ENCODE measurements at regions not wholly inside any gene's neighbourhood (a gene's known extent, or its start where the extent isn't known, plus 50 kb on each side); places are given as distances from the start of the nearest gene placed in this dataset.

DNA sequence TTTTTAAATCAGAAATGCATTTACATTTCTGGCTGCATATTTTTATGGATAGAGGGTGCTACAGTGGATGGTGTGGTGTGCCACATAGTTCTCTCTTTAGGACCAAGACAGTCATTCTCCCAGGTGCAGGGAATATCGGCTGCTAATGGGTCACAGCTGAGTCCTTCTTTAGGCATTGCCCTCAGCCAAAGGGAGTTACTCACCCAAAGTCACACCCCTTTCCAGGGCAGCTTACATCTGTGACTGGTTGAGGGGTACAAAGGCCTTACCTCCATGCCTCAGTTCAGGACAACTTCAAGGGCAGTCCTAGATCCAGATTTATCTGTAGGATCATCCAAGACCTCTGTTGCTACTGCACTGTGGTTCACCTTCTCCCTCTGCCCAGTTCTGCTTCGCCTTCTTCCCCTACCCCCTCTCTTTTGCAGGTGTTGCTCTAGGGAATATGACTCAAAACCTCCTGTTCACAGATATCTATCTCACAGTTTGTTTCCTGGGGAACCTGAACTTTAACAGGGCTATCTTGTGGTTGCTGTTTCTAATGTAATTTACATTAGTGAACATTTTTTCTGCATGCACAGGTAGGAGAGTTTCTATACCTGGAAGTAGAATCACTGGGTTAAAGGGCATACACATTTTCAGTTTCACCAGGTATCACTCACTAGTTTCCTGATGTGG is 413.9 kb downstream of the RPS6KC1 start:
- no peaks in the 10 kb centered on the region for H3K9me2 ChIP-seq (replicated peaks; ENCODE audit: insufficient read depth, low read length)
- no peaks in the 10 kb centered on the region for H3K36me3 ChIP-seq (replicated peaks; ENCODE audit: insufficient read depth, low read length)
- no peak overlapping the region for H2AFZ ChIP-seq (ENCODE audit: low read length)
- TF ChIP-seq EZH2phosphoT487 (IDR thresholded peaks at IDR 0.05; ENCODE audit: low read length) (no peak), EZH2 (optimal IDR thresholded peaks at IDR 0.05; ENCODE audit: low read depth, low read length) (no peak)
- TF ChIP-seq, protein P1, sequence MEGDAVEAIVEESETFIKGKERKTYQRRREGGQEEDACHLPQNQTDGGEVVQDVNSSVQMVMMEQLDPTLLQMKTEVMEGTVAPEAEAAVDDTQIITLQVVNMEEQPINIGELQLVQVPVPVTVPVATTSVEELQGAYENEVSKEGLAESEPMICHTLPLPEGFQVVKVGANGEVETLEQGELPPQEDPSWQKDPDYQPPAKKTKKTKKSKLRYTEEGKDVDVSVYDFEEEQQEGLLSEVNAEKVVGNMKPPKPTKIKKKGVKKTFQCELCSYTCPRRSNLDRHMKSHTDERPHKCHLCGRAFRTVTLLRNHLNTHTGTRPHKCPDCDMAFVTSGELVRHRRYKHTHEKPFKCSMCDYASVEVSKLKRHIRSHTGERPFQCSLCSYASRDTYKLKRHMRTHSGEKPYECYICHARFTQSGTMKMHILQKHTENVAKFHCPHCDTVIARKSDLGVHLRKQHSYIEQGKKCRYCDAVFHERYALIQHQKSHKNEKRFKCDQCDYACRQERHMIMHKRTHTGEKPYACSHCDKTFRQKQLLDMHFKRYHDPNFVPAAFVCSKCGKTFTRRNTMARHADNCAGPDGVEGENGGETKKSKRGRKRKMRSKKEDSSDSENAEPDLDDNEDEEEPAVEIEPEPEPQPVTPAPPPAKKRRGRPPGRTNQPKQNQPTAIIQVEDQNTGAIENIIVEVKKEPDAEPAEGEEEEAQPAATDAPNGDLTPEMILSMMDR (IDR thresholded peaks at IDR 0.05; ENCODE audit: low read length): no peak
- H3K4me3 ChIP-seq (ENCODE audit: low read length): no peak overlapping the region
- H3F3A ChIP-seq (ENCODE audit: insufficient read depth, low read length): peaks cover 7% of the 10 kb centered on the region; the same call in 1 of the 2 replicates
- H3K4me2 ChIP-seq (ENCODE audit: low read depth, low read length): peak overlapping the region; percentile 14; the same call in 1 of the 2 replicates
- DNase-seq: peak; percentile 74
- peak overlapping the region; percentile 56; the same call in 1 of the 2 replicates for H3K27ac ChIP-seq (ENCODE audit: low read length)
- no peak overlapping the region for H3K9ac ChIP-seq (ENCODE audit: low read length)
- H3K4me1 ChIP-seq (ENCODE audit: low read length): peaks cover 27% of the 10 kb centered on the region
- no peaks in the 10 kb centered on the region for H3K9me3 ChIP-seq (replicated peaks; ENCODE audit: insufficient read depth, low read length)
- H3K27me3 ChIP-seq (replicated peaks; ENCODE audit: insufficient read depth, low read length): no peaks in the 10 kb centered on the region
- no peaks in the 10 kb centered on the region for H3K79me2 ChIP-seq (ENCODE audit: low read length)
- no peaks in the 10 kb centered on the region for H4K20me1 ChIP-seq (ENCODE audit: insufficient read depth, low read length)

DNA sequence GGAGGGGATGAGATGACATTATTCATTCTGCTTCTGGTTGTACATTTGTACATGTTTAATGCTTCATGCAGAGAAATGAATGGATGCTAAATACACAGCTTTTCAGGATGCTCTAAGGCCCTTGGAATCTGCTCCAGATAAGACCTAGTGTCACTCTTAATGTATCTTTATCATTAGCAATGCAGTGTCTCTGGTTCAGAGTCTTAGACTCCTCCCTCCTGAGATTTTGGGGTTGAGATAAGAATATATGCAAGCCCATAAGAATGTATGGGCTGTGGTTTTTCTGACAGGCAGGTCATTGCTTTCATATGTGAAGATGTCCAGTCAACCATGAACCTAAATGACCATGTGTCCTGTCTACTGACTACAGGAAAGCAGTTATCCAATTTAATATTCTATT is 415.5 kb downstream of the RPS6KC1 start:
- Histone ChIP-seq H3K36me3 (replicated peaks; ENCODE audit: insufficient read depth, low read length) (no peaks in the 10 kb centered on the region), H4K20me1 (ENCODE audit: insufficient read depth, low read length) (no peaks in the 10 kb centered on the region), H2AFZ (ENCODE audit: low read length) (no peak overlapping the region), H3K4me2 (ENCODE audit: low read depth, low read length) (0 out of 2 replicates have a peak overlapping the region, but pooled peaks have one; percentile 3), H3K9me2 (replicated peaks; ENCODE audit: insufficient read depth, low read length) (no peaks in the 10 kb centered on the region), H3K9ac (ENCODE audit: low read length) (no peak overlapping the region), H3K27me3 (replicated peaks; ENCODE audit: insufficient read depth, low read length) (no peaks in the 10 kb centered on the region), H3K4me1 (ENCODE audit: low read length) (peaks cover 27% of the 10 kb centered on the region), H3K9me3 (replicated peaks; ENCODE audit: insufficient read depth, low read length) (no peaks in the 10 kb centered on the region), H3K27ac (ENCODE audit: low read length) (no peak overlapping the region), H3K79me2 (ENCODE audit: low read length) (no peaks in the 10 kb centered on the region), H3F3A (ENCODE audit: insufficient read depth, low read length) (peaks cover 7% of the 10 kb centered on the region; the same call in 1 of the 2 replicates), H3K4me3 (ENCODE audit: low read length) (no peak overlapping the region)
- DNase-seq: peak; percentile 28
- TF ChIP-seq EZH2 (optimal IDR thresholded peaks at IDR 0.05; ENCODE audit: low read depth, low read length) (no peak), EZH2phosphoT487 (IDR thresholded peaks at IDR 0.05; ENCODE audit: low read length) (no peak)
- TF ChIP-seq, protein P1 (IDR thresholded peaks at IDR 0.05; ENCODE audit: low read length): no peak

DNA sequence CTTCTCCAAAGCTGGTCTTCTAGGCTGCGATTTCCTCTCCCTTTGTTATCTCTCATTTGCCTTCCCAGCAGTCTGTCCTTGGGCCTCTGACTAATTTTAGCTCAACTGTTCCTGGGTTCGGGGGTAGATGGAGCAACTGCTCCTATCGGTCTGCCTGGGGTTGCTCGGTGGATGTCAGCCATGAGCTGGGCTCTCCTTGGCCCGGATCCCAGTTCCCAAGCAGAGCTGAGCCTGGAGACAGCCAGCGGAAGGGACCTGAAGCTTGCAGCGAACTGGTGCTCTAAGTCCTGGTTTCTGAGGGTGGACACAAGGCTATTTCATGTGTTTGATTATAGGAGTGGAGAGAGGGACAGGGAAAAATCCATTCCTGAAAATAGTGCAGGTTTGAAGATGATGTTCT is 423.0 kb downstream of the RPS6KC1 start:
- Histone ChIP-seq H2AFZ (ENCODE audit: low read length) (no peak overlapping the region), H3K36me3 (replicated peaks; ENCODE audit: insufficient read depth, low read length) (no peaks in the 10 kb centered on the region), H3K4me1 (ENCODE audit: low read length) (no peaks in the 10 kb centered on the region), H3K79me2 (ENCODE audit: low read length) (no peaks in the 10 kb centered on the region), H3K27ac (ENCODE audit: low read length) (no peak overlapping the region), H3K9ac (ENCODE audit: low read length) (no peak overlapping the region), H3F3A (ENCODE audit: insufficient read depth, low read length) (no peaks in the 10 kb centered on the region), H3K4me2 (ENCODE audit: low read depth, low read length) (no peak overlapping the region), H3K9me3 (replicated peaks; ENCODE audit: insufficient read depth, low read length) (no peaks in the 10 kb centered on the region), H3K27me3 (replicated peaks; ENCODE audit: insufficient read depth, low read length) (no peaks in the 10 kb centered on the region), H4K20me1 (ENCODE audit: insufficient read depth, low read length) (no peaks in the 10 kb centered on the region), H3K4me3 (ENCODE audit: low read length) (no peak overlapping the region), H3K9me2 (replicated peaks; ENCODE audit: insufficient read depth, low read length) (no peaks in the 10 kb centered on the region)
- TF ChIP-seq, protein P1 (IDR thresholded peaks at IDR 0.05; ENCODE audit: low read length): no peak
- TF ChIP-seq EZH2phosphoT487 (IDR thresholded peaks at IDR 0.05; ENCODE audit: low read length) (no peak), EZH2 (optimal IDR thresholded peaks at IDR 0.05; ENCODE audit: low read depth, low read length) (no peak)
- no peak for DNase-seq

All from MM.1S (cell line).